Astrocyte of the cerebellum (primary cell): ENCODE measurements at regions not wholly inside any gene's neighbourhood (a gene's known extent, or its start where the extent isn't known, plus 50 kb on each side); places are given as distances from the start of the nearest gene placed in this dataset.
A peak's percentile ranks its signal among the peaks of the same experiment; 100 is the strongest.

ENCODE experiments used
- DNase-seq: peaks from one replicate; pipeline ENCODE4 v3.0.0-alpha.2; 2011; ENCODE audit warnings: low read depth
- H3K4me3 ChIP-seq: 2 replicates; pipeline ENCODE4 v1.5.1; 2011; ENCODE audit warnings: mild to moderate bottlenecking, low read depth, low read length, moderate library complexity
- in situ Hi-C: cut with HindIII; loops from 2 replicates; pipeline ENCODE4 v1.10.0; 2017; ENCODE audit warnings: low sequenced_read_pairs
- TF ChIP-seq, protein P1 (sequence below): IDR thresholded peaks from 2 replicates; pipeline ENCODE4 v1.5.1; 2012; ENCODE audit warnings: low read length, low read depth, moderate library complexity, mild to moderate bottlenecking; ENCODE audit errors: missing control alignments

DNA sequence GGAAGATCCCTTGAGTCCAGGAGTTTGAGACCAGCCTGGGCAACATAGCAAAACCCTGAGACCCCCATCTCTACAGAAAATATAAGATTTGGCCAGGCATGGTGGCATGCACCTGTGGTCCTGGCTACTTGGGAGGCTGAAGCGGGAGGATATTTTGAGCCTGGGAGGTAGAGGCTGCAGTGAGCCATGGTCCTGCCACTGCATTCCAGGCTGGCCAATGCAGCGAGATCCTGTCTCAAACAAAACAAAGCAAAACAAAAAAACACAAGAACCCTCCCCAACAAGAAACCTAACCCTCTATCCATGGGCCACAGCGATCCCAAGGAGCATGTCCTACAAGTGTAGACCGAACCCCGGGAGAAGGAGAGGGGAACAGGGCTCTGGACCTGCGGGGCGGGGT, 133.3 kb downstream of the MGAT5B start:
- DNase-seq: no peak
- in situ Hi-C loops: no loop called here
- TF ChIP-seq, protein P1, sequence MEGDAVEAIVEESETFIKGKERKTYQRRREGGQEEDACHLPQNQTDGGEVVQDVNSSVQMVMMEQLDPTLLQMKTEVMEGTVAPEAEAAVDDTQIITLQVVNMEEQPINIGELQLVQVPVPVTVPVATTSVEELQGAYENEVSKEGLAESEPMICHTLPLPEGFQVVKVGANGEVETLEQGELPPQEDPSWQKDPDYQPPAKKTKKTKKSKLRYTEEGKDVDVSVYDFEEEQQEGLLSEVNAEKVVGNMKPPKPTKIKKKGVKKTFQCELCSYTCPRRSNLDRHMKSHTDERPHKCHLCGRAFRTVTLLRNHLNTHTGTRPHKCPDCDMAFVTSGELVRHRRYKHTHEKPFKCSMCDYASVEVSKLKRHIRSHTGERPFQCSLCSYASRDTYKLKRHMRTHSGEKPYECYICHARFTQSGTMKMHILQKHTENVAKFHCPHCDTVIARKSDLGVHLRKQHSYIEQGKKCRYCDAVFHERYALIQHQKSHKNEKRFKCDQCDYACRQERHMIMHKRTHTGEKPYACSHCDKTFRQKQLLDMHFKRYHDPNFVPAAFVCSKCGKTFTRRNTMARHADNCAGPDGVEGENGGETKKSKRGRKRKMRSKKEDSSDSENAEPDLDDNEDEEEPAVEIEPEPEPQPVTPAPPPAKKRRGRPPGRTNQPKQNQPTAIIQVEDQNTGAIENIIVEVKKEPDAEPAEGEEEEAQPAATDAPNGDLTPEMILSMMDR: no peak
- H3K4me3 ChIP-seq: no peak overlapping the region

DNA sequence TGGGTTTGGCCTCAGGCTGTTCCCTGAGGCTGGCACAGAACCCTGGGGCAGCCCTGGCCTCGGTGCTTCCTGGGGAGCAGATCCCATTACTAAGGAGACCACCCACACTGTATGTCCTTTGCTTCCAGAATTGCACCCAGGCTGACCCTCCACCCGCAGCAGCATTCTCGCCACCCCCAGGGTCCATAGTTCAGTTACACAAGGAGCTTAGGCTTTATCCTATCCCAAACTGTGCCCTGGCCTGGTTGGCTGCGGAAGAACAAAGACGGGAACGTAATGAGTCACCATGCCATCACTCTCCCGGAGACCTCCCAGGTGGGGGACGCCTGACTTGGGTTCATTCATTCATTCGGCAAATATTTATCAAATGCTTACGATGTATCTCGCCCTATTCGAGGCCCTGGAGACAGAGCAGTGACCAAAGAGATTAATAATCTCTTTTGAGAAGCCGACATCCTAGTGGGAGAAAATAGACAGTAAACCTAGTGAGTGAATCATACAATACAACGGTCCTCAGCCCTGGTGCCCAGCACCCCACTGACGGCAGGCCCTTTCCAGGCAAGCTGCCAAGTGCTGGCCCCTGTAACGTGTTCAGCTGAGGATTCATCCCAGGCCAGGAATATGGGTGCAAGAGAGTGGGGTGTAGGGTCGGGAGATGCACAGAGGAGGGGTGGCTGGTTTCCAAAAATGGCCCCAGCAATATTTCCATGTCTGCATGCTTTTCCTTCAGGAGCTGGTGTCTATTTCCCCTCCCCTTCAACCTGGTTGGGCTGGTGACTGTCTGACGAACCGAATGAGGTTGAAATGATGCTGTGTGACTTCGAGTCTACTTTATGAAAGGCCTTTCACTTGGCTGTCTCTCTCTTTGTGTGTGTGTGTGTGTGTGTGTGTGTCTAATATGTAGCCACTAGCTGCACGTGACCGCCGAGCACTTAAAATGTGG, 134.2 kb downstream of the MGAT5B start:
- DNase-seq: peak; percentile 49
- in situ Hi-C loops: no loop called here
- TF ChIP-seq, protein P1: no peak
- H3K4me3 ChIP-seq: no peak overlapping the region

DNA sequence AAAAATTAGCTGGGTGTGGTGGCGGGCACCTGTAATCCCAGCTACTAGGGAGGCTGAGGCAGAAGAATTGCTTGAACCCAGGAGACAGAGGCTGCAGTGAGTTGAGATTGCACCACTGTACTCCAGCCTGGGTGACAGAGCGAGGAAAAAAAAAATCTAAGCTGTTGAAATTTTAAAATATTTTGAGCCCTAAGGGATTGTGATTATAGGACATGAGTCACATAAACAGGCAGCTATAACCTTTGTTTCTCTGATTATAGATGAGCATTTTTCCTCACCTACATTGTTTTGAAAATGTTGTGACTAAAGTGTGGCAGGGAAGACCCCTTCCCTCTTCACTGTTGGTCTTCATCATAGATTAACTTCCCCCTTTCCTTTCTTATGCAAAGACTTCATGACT, 135.5 kb downstream of the MGAT5B start:
- in situ Hi-C loops: no loop called here
- DNase-seq: no peak
- TF ChIP-seq, protein P1: no peak
- H3K4me3 ChIP-seq: no peak overlapping the region

DNA sequence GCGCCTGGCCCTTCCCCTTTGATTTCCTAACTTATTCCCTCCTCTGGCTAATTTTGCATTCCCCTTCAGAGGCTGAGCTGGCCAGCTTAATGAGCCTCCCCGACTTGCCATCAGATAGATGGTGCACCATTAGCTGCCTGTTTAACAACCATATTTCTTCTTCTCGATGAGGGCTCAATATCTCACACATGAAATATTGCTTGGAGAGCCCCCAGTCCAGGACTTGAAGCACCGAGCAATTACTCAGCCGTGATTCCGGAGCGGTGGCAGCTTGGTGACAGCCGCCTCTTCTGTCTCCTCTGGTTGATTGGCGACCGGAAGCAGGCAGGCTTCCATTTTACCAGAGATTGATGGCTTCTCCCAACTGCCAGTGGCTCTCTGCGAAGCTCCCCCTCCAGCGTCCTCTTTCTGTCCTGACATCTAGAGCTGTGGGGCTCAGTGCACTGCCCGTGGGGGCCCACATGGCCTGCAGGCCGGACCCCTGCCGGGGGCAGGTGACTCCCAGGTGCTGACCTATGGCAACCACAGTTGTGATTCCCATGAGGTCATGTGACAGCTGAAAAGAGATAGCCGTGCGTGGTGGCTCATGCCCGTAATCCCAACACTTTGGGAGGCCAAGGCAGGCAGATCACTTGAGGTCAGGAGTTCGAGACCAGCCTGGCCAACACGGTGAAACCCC, 133.7 kb upstream of the SEC14L1 start:
- in situ Hi-C loops: no loop called here

DNA sequence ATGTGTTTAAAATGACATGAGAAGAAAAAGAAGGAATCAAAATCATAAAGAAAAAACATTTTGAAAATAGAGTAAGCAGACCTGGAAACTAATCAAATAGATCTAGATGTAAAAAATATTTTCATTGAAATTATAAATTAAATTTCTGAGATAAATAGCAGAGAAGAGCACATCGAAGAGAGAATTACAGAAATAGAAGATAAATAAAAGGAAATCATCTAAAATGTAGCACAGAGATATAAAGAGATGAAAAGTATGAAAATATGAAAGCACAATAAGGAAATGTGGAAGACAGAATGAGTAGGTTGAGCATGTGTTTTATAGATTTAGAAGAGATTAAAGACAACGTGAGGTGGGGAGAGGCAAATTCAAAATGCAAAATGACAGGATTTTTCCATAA, 130.9 kb upstream of the SEC14L1 start:
- DNase-seq: no peak
- in situ Hi-C loops: no loop called here
- TF ChIP-seq, protein P1: no peak
- H3K4me3 ChIP-seq: no peak overlapping the region

More for the DNA sequence above, 133.7 kb upstream of the SEC14L1 start:
- no peak for DNase-seq
- TF ChIP-seq, protein P1: no peak
- H3K4me3 ChIP-seq: no peak overlapping the region

DNA sequence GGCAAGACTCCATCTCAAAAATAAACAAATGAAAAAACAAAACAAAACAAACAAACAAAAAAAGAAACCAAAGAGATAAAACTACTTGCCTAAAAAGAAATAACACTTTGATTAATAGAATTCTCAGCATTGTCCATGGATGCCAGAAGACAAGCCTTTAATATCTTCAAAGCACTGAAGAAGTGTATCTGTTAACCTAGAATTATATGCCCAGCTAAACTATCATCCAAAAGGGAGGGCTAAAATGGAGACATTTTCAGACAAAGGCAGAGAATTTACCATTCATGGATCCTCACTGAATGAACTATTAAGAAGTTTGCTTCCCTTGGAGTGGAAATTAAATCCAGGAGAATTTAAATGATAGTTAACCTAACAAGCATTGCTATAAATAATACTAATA, 130.1 kb upstream of the SEC14L1 start:
- no peak for DNase-seq
- in situ Hi-C loops: no loop called here
- H3K4me3 ChIP-seq: no peak overlapping the region
- TF ChIP-seq, protein P1: no peak
